GM18505 (cell line): ENCODE measurements at regions not wholly inside any gene's neighbourhood (a gene's known extent, or its start where the extent isn't known, plus 50 kb on each side); places are given as distances from the start of the nearest gene placed in this dataset.
"Not testable (repeated sequence)": the region's sequence is repeated elsewhere in the genome, so short reads cannot be mapped to it uniquely, and the experiment has no call there.

ENCODE experiments used
- ATAC-seq: cut with Tn5 transposase; IDR thresholded peaks from one replicate; pipeline ENCODE4 v1.9.1; 2021; ENCODE audit not compliant: unreplicated experiment
- POLR2A ChIP-seq: IDR thresholded peaks from 4 replicates; pipeline ENCODE4 v1.6.1; 2011; ENCODE audit warnings: borderline replicate concordance; ENCODE audit not compliant: insufficient read depth, insufficient read length; ENCODE audit errors: extremely low read depth

DNA sequence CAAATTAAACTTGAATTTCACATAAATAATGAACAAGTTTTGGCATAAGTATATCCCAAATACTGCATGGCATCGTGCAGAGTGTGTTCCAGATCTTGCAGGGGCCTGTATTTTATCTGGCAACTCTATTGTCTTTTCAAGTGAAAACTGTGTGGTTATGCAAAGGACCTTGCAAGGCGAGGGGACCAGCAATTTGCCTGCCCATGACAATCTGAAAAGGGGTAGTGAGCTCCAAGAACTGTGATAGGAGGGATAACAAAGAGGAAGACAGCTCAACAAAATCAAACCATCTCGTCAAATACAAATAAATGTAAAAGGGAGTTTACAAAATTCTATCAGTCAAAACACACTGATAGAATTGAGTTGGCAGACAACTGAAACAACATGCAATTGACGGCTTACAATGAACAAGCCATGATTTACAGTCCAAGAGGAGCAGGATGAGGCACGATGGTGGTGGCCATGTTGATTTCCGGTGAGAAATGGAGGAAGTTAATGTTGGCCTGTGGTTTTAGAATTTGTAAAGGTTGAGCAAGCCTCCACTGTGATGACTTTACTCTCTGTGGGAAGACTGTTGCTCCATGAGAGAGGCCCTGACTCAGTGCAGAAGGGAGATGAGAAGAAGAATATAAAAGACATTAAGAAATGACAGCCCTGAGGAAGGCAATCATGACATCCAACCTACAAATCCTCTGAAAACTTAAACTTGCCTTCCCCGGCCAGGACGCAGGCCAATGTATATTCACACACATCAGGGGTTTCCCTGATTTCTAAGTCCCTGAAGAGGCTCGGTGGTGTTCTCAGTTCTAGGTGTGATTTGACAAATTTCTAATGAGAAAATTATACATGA lies 132.2 kb downstream of the ADSS2 start:
- ATAC-seq: peak; percentile 66
- TF ChIP-seq POLR2A: peak; percentile 33

GRCh38 chr1:244322181-244322580 lies 129.5 kb downstream of the ADSS2 start:
- TF ChIP-seq POLR2A: no peak

DNA sequence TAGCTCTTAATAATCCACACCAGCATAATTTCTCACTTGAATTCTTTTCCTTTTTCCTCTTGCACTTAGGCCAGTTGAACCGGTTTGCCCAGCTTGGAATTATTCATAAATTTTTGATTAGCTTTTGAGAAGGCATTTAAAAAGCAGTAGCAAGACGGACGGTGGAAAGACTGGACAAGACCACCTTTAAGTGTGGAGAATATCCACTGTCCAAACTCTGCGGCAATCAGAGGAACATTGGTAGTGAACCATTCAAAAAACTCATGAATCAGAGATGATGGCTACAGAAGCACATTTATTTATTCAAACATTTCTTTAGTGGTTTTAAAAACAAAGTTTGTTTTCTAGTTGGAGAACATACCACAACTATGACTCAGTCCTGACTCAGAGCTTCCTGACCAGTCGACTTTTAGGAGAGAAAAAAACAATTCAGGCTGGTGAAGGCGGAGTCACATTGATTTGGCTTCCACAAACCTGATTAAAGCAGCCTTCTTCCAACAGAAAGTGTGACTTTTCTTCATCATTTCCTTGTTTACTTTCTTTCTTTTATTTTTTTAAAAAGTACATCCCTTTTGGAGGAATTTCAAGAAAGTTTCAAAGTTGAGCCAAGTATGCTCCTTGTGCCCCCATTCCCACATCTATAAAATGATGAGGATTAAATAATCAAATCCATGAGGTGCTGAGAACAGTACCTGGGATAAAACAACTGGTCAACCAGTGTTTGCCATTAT lies 128.8 kb downstream of the ADSS2 start:
- no peak for TF ChIP-seq POLR2A
- no peak for ATAC-seq

More at GRCh38 chr1:244322181-244322580, 129.5 kb downstream of the ADSS2 start:
- ATAC-seq: no peak

GRCh38 chr1:244324176-244324883 lies 127.4 kb downstream of the ADSS2 start:
- ATAC-seq: no peak
- TF ChIP-seq POLR2A: no peak

- TF ChIP-seq POLR2A: peak; percentile 56
- ATAC-seq: peak; percentile 59
These were observed 126.5 kb downstream of the ADSS2 start for GRCh38 chr1:244325056-244325758.

- TF ChIP-seq POLR2A: no peak
- no peak for ATAC-seq
These were observed 125.0 kb downstream of the ADSS2 start for GRCh38 chr1:244326757-244327156.

- no peak for ATAC-seq
- no peak for TF ChIP-seq POLR2A
These were observed 124.2 kb downstream of the ADSS2 start for GRCh38 chr1:244327533-244327932.

DNA sequence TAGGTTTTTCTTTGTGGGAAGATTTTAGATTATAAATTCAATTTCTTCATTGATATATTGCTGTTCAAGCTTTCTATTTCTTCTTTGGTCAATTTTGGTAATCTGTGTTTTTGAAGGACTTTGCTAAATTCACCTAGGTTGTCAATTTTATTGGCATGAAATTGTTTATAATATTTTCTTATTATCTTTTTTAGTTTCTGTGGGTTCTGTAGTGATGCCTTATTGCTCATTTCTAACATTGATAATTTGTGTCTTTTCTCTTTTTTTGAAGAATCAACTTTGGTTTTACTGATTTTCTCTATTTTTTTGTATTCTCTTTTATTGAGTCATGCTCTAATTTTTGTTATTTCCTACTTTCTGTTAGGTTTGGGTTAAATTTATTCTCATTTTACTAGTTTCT lies 123.2 kb downstream of the ADSS2 start:
- no peak for TF ChIP-seq POLR2A

DNA sequence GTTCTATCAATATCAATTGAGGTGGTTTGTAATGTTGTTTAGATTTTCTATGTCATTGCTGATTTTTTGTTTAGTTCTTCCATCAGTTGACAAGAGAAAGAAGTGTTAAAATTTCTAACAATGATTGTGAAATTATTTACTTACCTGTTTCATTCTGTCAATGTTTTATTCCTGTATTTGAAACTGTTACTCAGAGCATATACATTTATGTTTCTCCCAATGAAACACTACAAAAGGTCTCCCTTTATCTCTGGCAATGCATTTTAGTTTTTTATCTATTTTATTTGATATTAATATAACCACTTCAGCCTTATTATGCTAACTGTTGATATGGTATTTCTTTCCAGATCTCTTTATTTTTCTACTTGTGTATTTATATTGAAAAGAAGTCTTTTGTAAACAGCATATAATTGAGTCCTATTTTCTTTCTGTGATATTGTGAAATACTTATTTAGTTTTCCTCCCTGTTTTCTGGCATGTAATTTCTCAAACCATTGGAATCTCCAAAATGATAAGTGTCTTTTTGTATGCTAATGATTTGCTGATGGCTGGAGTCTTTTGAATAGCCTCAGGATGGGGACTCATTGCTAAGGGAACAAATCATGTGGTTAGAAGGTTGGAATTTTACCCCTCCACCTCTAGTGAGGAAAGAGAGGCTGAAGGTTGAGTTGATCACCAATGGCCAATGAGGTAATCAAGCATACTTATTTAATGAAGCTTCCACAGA lies 122.0 kb downstream of the ADSS2 start:
- no peak for ATAC-seq
- TF ChIP-seq POLR2A: no peak

More for the DNA sequence above, 123.2 kb downstream of the ADSS2 start:
- no peak for ATAC-seq

- no peak for TF ChIP-seq POLR2A
- no peak for ATAC-seq
These were observed 121.4 kb downstream of the ADSS2 start for GRCh38 chr1:244330318-244330625.

- not testable (repeated sequence) for ATAC-seq
These were observed 118.9 kb downstream of the ADSS2 start for GRCh38 chr1:244332761-244333160.

GRCh38 chr1:244334315-244334714 lies 117.4 kb downstream of the ADSS2 start:
- not testable (repeated sequence) for ATAC-seq

GRCh38 chr1:244334842-244335241 lies 116.9 kb downstream of the ADSS2 start:
- not testable (repeated sequence) for ATAC-seq
